22Rv1 (cell line): ENCODE measurements at regions not wholly inside any gene's neighbourhood (a gene's known extent, or its start where the extent isn't known, plus 50 kb on each side); places are given as distances from the start of the nearest gene placed in this dataset.
A peak's percentile ranks its signal among the peaks of the same experiment; 100 is the strongest.
"Not testable (repeated sequence)": the region's sequence is repeated elsewhere in the genome, so short reads cannot be mapped to it uniquely, and the experiment has no call there.

Experiments used
- H3K27ac ChIP-seq: fragments of 450-650 bp; 2 replicates; pipeline ENCODE4 v1.5.1; 2017
- ZFX ChIP-seq: fragments of 450-650 bp; IDR thresholded peaks from 2 replicates; pipeline ENCODE4 v1.6.1; 2017; ENCODE audit warnings: antibody characterized with exemption, borderline replicate concordance
- TF ChIP-seq, protein P1 (sequence below): fragments of 450-650 bp; IDR thresholded peaks from 2 replicates; pipeline ENCODE4 v1.5.1; 2017; ENCODE audit warnings: mild to moderate bottlenecking

DNA sequence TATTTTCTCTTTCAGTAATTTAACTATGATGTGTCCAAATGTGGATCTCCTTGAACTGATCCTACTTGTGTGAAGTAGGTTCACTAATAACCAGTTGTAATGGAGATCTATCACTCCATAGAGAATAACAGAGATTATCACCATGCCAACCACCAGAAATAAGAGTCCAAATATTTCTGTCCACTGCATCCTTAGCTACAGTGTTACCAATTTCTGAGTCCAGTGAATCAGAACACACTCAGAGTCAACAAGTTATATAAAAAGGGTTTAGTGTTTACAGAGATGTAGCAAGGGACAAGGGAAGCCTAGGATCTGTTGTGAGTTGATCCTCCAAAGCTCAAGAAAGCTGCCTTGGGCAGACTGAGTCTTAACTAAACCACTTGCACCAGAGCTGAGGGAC is 882.8 kb downstream of the TBC1D32 start:
- no peak for TF ChIP-seq ZFX
- TF ChIP-seq, protein P1, sequence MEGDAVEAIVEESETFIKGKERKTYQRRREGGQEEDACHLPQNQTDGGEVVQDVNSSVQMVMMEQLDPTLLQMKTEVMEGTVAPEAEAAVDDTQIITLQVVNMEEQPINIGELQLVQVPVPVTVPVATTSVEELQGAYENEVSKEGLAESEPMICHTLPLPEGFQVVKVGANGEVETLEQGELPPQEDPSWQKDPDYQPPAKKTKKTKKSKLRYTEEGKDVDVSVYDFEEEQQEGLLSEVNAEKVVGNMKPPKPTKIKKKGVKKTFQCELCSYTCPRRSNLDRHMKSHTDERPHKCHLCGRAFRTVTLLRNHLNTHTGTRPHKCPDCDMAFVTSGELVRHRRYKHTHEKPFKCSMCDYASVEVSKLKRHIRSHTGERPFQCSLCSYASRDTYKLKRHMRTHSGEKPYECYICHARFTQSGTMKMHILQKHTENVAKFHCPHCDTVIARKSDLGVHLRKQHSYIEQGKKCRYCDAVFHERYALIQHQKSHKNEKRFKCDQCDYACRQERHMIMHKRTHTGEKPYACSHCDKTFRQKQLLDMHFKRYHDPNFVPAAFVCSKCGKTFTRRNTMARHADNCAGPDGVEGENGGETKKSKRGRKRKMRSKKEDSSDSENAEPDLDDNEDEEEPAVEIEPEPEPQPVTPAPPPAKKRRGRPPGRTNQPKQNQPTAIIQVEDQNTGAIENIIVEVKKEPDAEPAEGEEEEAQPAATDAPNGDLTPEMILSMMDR = no peak
- H3K27ac ChIP-seq = no peak overlapping the region

- H3K27ac ChIP-seq = no peak overlapping the region
- TF ChIP-seq, protein P1 = no peak
- TF ChIP-seq ZFX = no peak
Observed at GRCh38 chr6:120447605-120448004, 886.7 kb downstream of the TBC1D32 start.

DNA sequence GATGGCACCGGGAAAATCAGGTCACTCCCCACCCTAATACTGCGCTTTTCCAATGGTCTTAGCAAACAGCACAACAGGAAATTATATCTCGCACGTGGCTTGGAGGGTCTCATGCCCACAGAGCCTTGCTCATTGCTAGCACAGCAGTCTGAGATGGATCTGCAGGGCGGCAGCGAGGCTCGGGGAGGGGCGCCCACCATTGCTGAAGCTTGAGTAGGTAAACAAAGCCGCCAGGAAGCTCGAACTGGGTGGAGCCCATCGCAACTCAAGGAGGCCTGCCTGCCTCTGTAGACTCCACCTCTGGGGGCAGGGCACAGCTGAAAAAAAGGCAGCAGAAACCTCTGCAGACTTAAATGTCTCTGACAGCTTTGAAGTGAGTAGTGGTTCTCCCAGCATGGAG is 901.4 kb downstream of the TBC1D32 start:
- H3K27ac ChIP-seq = not testable (repeated sequence)

DNA sequence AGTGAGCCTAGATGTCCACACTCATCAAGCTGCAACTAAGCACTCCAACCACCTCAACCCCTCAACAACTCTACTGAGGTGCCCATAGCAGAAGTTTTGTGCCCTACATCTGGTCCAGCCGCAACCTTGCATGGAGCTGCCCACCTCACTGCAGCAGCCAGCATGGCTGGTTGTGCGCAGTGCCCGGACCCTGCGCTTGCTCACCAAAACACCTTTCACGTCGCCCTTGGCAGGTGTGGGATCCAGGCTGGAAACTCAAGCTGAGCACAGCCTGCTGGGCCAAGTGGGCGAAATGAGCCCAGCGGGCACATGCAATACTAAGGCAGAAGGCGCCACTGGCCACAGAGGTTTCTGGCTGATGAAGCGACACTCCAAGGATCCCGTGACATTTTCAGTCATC is 902.4 kb downstream of the TBC1D32 start:
- TF ChIP-seq, protein P1 = no peak
- TF ChIP-seq ZFX = no peak
- no peak overlapping the region for H3K27ac ChIP-seq

GRCh38 chr6:120411394-120411793 is 922.9 kb downstream of the TBC1D32 start:
- H3K27ac ChIP-seq = no peak overlapping the region
- TF ChIP-seq, protein P1 = no peak
- no peak for TF ChIP-seq ZFX

DNA sequence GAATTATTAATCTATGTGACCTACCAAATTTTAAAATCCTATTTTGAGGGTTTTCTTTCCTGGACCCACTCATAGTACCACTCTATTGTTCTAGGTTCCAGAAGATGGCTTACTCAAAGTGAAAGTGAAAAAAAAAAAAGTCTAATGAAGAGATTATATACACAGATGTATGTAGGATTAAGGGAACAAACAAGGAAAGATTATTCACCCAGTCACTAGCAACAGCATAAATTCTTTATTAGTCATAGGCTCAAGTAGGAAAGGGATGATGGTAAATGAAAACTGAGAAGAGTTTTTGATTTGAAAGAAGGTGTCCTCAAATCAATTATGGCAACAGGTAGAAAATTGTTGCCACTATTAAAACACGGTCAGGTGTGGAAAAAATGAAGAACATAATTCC is 923.7 kb downstream of the TBC1D32 start:
- TF ChIP-seq, protein P1 = no peak
- no peak for TF ChIP-seq ZFX

DNA sequence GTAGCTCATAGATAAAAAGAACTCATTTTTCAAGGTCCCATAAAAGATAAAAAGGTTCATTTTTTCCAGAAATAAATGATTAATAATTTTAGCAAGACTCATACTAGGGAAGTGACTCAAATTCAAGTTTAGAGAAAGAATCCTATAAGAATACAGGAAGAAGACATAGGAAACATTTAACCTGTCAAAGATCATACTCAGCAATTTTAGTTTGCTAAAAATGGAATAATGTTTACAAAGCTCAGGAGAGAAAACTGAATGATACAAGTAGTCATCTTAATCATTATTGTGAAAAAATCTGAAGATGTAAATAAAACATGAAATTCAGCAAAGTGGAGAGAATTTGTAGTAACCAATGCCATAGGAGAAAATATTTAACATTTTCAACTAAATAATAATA is 926.6 kb downstream of the TBC1D32 start:
- TF ChIP-seq ZFX = no peak
- TF ChIP-seq, protein P1 = no peak
- H3K27ac ChIP-seq = no peak overlapping the region

More for the DNA sequence above, 923.7 kb downstream of the TBC1D32 start:
- H3K27ac ChIP-seq = no peak overlapping the region

DNA sequence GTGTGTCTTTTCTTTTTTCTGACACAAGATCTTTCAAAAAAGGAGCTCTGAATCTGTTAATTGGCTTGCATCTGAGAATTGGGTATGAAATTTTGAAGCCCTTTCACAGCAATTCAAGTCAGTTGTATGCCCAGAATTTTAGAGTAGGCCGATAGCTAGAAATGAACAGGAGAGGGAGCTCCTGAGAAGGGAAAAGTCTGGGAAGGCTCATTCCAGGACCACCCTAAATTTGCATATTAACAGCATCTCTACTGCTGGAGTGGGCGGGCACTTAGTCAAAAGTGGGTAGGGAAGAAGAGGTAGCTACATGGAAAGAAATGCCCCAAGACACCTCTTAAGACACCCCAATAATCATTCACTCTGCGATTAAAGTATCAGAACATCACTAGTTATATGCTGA is 928.3 kb downstream of the TBC1D32 start:
- no peak overlapping the region for H3K27ac ChIP-seq
- TF ChIP-seq ZFX = no peak
- TF ChIP-seq, protein P1 = peak; percentile 52
